ENCODE measurements at regions not wholly inside any gene's neighbourhood (a gene's known extent, or its start where the extent isn't known, plus 50 kb on each side); places are given as distances from the start of the nearest gene placed in this dataset.

DNA sequence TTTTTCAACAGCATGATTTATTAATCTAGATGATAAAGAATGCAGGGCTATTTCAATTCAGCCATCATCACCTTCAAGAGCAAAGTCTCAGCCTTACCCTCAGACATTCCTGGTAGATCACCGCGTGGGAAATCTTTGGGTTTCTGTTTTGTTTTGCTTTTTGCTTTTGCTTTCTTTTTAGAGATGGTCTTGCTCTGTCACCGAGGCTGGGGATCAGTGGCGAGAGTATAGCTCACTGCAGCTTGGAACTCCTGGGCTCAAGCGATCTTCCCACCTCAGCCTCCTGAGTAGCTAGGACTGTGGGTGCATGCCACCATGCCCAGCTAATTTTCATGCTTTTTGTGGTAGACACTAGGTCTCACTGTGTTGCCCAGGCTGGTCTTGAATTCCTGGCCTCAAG lies 289.7 kb downstream of the AJAP1 start:
- no peak overlapping the region for H3K27ac ChIP-seq (ENCODE audit: low read length in 2 of 2)
- POLR2A ChIA-PET = no interaction called here

DNA sequence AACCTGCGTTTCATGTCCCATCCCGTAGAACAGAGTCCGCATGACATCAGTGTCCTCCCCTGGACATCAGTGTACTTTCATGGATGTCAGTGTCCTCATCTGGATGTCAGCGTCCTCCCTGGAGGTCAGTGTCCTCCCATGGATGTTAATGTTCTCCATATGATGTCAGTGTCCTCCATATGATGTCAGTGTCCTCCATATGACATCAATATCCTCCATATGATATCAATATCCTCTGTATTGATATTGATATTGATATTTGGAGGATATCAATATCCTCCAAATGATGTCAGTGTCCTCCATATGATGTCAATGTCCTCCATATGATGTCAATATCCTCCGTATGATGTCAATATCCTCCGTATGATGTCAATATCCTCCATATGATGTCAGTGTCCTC lies 284.9 kb downstream of the AJAP1 start:
- H3K79me2 ChIP-seq (ENCODE audit: control insufficient read depth, insufficient read depth, low read length) = no peaks in the 10 kb centered on the region
- intact Hi-C loops (cut with micrococcal nuclease) = no loop called here
- no peak overlapping the region for H3K4me2 ChIP-seq (replicated peaks; ENCODE audit: low read depth, low read length, poor library complexity, severe bottlenecking)
- no peak overlapping the region for H3K4me3 ChIP-seq (ENCODE audit: control extremely low read depth in 1 of 5, extremely low read depth in 1 of 5, insufficient read depth in 1 of 5, low read depth in 2 of 5, low read length in 4 of 5)
- no peaks in the 10 kb centered on the region for H3K4me1 ChIP-seq (ENCODE audit: control insufficient read depth in 2 of 2, insufficient read depth in 2 of 2, low read length in 2 of 2)
- Mint-ChIP-seq H3K4me1 (no peaks in the 10 kb centered on the region), H3K4me3 (no peak overlapping the region), H3K27ac (no peak overlapping the region), H3K9me3 (ENCODE audit: insufficient read depth) (peaks cover 4% of the 10 kb centered on the region), H3K27me3 (no peaks in the 10 kb centered on the region)
- no peak overlapping the region for H3K27ac ChIP-seq (ENCODE audit: low read length in 2 of 2)
- CTCF ChIA-PET = no interaction called here
- ATAC-seq (ENCODE audit: low read depth) = no peak
- H2AFZ ChIP-seq (ENCODE audit: insufficient read depth, low read depth, low read length, poor library complexity, severe bottlenecking) = no peak overlapping the region
- POLR2A ChIA-PET = no interaction called here
- no peaks in the 10 kb centered on the region for H4K20me1 ChIP-seq (ENCODE audit: control insufficient read depth, insufficient read depth, low read length, poor library complexity, severe bottlenecking)
- H3K9ac ChIP-seq (ENCODE audit: low read length) = no peak overlapping the region
- DNase-seq = no peak
- 78% methylated on average over 5 of the region's 6 CpGs for WGBS (ENCODE audit: insufficient coverage)
- H3K36me3 ChIP-seq (replicated peaks in 1 of 2; ENCODE audit: control extremely low read depth in 1 of 2, control insufficient read depth in 1 of 2, extremely low read depth in 1 of 2, insufficient read depth in 2 of 2, low read length in 1 of 2) = no peaks in the 10 kb centered on the region
- H3K9me3 ChIP-seq (ENCODE audit: control extremely low read depth in 1 of 3, control insufficient read depth in 2 of 3, insufficient read depth in 1 of 3, low read length in 2 of 3) = peaks cover 0 to 18% (median 0%) of the 10 kb centered on the region in 3 donors
- TF ChIP-seq, protein P1, sequence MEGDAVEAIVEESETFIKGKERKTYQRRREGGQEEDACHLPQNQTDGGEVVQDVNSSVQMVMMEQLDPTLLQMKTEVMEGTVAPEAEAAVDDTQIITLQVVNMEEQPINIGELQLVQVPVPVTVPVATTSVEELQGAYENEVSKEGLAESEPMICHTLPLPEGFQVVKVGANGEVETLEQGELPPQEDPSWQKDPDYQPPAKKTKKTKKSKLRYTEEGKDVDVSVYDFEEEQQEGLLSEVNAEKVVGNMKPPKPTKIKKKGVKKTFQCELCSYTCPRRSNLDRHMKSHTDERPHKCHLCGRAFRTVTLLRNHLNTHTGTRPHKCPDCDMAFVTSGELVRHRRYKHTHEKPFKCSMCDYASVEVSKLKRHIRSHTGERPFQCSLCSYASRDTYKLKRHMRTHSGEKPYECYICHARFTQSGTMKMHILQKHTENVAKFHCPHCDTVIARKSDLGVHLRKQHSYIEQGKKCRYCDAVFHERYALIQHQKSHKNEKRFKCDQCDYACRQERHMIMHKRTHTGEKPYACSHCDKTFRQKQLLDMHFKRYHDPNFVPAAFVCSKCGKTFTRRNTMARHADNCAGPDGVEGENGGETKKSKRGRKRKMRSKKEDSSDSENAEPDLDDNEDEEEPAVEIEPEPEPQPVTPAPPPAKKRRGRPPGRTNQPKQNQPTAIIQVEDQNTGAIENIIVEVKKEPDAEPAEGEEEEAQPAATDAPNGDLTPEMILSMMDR (IDR thresholded peaks at IDR 0.05) = no peak
- no peak for TF ChIP-seq EZH2 (IDR thresholded peaks at IDR 0.05; ENCODE audit: borderline replicate concordance, insufficient read depth, low read depth, low read length, poor library complexity, severe bottlenecking)
- no peaks in the 10 kb centered on the region for H3K27me3 ChIP-seq (replicated peaks in 1 of 4; ENCODE audit: control extremely low read depth in 1 of 4, control insufficient read depth in 3 of 4, insufficient read depth in 4 of 4, low read length in 3 of 4)

More for the DNA sequence above, 289.7 kb downstream of the AJAP1 start:
- H3K27me3 ChIP-seq (replicated peaks in 1 of 4; ENCODE audit: control extremely low read depth in 1 of 4, control insufficient read depth in 3 of 4, insufficient read depth in 4 of 4, low read length in 3 of 4) = no peaks in the 10 kb centered on the region
- DNase-seq (no peak), ATAC-seq (ENCODE audit: low read depth) (no peak)
- Mint-ChIP-seq H3K4me1 (no peaks in the 10 kb centered on the region), H3K9me3 (ENCODE audit: insufficient read depth) (peaks cover 6% of the 10 kb centered on the region), H3K4me3 (no peak overlapping the region), H3K27me3 (no peaks in the 10 kb centered on the region), H3K27ac (no peak overlapping the region)
- no peak overlapping the region for H3K9ac ChIP-seq (ENCODE audit: low read length)
- H3K4me2 ChIP-seq (replicated peaks; ENCODE audit: low read depth, low read length, poor library complexity, severe bottlenecking) = no peak overlapping the region
- H4K20me1 ChIP-seq (ENCODE audit: control insufficient read depth, insufficient read depth, low read length, poor library complexity, severe bottlenecking) = no peaks in the 10 kb centered on the region
- no peaks in the 10 kb centered on the region for H3K36me3 ChIP-seq (replicated peaks in 1 of 2; ENCODE audit: control extremely low read depth in 1 of 2, control insufficient read depth in 1 of 2, extremely low read depth in 1 of 2, insufficient read depth in 2 of 2, low read length in 1 of 2)
- no peaks in the 10 kb centered on the region for H3K4me1 ChIP-seq (ENCODE audit: control insufficient read depth in 2 of 2, insufficient read depth in 2 of 2, low read length in 2 of 2)
- no peaks in the 10 kb centered on the region for H3K79me2 ChIP-seq (ENCODE audit: control insufficient read depth, insufficient read depth, low read length)
- H3K4me3 ChIP-seq (ENCODE audit: control extremely low read depth in 1 of 5, extremely low read depth in 1 of 5, insufficient read depth in 1 of 5, low read depth in 2 of 5, low read length in 4 of 5) = no peak overlapping the region
- CTCF ChIA-PET = no interaction called here
- no peak for TF ChIP-seq EZH2 (IDR thresholded peaks at IDR 0.05; ENCODE audit: borderline replicate concordance, insufficient read depth, low read depth, low read length, poor library complexity, severe bottlenecking)
- TF ChIP-seq, protein P1 (IDR thresholded peaks at IDR 0.05) = no peak
- WGBS (ENCODE audit: insufficient coverage) = 93% methylated on average over 3 of the region's 5 CpGs
- peaks cover 0 to 8% (median 0%) of the 10 kb centered on the region in 3 donors for H3K9me3 ChIP-seq (ENCODE audit: control extremely low read depth in 1 of 3, control insufficient read depth in 2 of 3, insufficient read depth in 1 of 3, low read length in 2 of 3)
- no peak overlapping the region for H2AFZ ChIP-seq (ENCODE audit: insufficient read depth, low read depth, low read length, poor library complexity, severe bottlenecking)
- intact Hi-C loops (cut with micrococcal nuclease) = no loop called here
